UCSD-AML1 (cell line): ENCODE measurements at regions not wholly inside any gene's neighbourhood (a gene's known extent, or its start where the extent isn't known, plus 50 kb on each side); places are given as distances from the start of the nearest gene placed in this dataset.

Experiments
- DNase-seq: peaks from one replicate; lab custom pipeline; 2025; ENCODE audit not compliant: unreplicated experiment; lab: John Stamatoyannopoulos, UW

GRCh38 chr1:235925016-235925415, 58.3 kb upstream of the LYST start:
- DNase-seq: no peak

GRCh38 chr1:235923466-235924021, 56.8 kb upstream of the LYST start:
- no peak for DNase-seq

DNA sequence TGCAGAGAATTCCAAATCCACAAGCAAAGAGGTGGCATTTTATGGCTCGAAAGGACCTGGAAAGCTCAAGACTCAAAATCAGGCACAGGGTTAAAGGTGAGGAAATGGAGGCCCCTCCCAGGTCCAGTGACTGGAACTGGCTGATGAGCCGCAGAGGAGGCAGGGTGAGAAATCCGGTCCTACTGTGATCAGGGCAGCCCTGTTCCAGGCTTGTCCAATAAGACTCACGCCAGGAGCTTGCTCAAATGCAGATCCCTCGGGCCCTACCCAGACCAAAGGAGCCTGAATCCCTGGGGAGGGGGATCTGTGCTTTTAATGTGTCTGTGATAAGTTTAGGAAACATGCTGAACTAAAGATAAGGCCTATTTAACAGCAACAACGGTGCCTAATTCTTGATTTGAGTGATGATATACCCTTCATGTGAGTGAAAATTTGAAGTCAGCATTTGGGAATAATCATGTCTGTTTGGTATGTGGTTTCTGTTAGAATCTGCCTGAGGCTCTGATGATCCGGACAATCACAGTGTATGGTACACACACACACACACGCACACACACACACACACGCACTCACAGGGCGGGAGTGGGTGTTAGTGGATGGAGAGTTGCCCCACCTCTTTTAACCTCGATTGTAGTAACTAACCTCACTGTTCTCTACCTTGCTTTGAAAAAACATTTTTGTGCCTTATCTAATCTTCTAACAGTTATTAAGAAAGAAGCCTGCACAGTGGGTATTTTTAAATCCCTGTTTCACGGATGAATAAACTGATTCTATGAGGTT, 54.1 kb upstream of the LYST start:
- no peak for DNase-seq

DNA sequence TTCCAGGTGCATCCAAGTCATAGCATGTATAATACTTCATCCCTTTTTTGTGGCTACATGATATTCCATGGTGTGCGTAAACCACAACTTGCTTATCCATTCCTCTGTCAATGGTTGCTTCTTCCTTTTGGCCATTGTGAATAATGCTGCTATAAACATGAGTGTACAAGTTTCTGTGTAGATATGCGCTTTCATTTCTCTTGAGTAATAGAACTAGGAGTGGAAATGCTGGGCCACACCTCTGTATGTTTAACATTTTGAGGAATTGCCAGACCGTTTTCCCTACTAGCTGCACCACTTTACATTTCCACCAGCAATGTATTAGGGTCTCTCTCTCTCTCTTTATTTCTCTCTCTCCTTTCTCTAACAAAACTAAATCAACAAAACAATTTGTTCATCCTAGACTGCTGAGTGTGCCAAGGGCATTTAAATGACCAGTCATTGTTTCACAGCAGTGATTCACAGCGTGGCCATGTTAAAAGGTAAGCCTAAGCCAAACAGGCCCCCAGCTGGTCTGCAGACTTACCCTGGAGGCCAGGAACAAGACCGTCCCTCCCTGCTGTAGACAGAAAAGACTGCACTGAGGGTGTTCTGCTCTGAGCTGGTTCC, 53.2 kb upstream of the LYST start:
- no peak for DNase-seq

DNA sequence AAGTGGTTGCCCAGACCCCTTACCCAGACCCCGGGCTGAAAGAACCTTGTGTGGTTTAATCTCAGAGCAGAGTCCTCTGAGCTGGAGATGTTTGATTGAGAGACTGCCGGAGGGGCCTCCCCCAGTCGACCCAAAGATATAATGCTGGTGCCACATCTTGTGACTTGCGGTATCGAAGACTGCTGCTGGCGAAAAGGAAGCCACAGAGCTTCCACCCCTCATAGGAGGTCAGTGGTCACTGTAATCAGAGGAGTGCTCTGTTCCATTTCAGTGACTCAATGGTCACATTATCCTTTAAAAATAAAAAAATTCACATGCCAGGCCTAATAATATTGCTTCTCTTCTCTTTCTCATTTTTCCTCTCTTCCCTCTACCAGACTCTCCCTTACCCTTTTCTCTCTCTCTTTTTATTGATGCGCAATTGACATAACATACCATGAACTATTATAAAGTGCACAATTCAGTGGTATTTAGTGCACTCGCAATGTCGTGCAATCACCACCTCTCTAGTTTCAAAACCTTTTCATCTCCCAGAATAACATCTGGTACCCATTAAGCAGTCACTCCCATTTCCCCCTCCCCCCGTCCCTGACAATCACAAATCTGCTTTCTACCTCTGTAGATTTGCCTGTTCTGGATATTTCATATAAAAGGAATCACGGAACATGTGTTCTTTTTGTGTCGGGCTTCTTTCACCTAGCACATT, 52.6 kb upstream of the LYST start:
- DNase-seq: no peak

DNA sequence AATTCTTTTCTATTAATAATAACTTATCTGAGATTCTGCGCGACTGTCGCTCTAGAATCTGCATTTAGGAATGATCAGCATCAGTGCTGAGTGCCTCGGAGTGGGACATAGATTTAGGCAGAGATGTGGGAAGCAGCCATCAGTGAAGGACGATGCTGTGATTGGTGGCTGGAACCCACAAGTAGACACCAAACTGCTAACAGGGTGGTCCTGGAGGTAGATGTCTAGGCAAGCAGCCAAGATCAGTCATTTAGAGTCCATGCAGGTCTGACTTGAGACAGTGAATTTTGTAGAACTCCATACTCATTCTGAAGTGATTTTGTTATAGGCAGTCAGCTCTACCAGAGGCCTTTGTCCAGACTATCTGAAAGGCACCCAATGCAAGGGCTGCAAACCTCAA, 51.8 kb upstream of the LYST start:
- DNase-seq: no peak

DNA sequence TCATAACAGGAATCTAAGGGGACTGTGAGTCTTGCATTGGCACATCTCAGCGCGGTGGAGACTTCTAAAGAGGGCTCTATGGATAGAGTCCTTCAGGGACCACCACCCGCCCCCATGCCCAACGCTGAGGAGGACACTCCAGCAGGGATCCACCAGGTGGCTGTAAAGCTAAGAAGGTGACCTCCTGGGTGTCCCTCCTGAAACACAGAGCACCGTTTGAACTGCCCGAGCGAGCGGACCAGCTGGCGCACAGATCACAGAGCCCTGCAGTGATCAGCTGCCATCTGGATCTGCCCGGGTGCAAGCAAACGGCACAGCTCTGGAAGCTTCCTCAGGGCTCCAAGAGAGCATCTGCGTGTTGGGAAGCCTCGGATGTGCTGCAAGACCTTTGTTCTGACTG, 51.3 kb upstream of the LYST start:
- no peak for DNase-seq

DNA sequence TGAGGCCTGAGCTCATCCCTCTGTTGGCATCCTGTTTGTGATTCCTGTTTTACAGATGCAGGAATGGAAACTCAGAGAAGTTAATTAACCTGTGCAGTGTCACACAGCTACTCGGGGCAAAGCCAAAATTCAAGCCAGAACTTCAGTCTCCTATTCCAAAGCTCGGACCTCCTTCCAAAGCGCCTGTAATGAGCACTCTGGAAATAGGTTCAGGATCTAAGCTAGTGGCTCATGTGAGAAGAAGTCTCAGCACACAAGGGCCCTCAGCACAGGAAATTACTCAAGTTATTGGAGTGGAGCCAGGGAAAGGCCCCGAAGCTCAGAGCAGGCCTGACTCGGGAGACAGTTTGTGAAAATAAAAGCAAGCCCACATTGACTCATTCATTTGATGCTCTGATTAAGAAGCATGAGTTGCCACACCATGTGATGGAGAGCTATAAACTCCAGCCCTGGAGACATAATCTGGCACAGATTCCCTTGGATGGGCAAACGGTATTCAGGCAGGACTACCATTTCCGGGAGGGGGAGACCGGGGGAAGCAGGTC, 50.6 kb upstream of the LYST start:
- peak; percentile 25 for DNase-seq
